ENCODE measurements at regions not wholly inside any gene's neighbourhood (a gene's known extent, or its start where the extent isn't known, plus 50 kb on each side); places are given as distances from the start of the nearest gene placed in this dataset.

DNA sequence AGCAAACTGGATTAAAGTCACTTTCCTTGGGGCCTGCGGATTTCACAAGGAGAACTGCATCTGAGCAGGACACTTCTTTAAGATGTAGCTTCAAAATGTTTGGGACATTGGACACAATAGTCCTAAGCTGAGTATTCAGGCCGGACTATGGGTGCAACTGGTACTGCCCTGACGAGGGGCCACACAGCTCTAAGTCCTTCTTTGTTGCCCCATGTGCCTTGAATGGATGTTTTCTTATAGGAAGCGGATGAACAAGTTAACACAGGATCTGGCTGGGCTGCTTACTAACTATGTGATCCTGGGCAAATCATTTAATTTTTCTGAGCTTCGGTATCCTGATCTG is 147.8 kb upstream of the KLF14 start:
- peak overlapping the region; percentile 100 for H3K27ac ChIP-seq (ENCODE audit: low read depth, low read length)
- no peak overlapping the region for H3K4me3 ChIP-seq (replicated peaks in 1 of 2; ENCODE audit: low read depth in 1 of 2, low read length in 2 of 2)
- H3K9me2 ChIP-seq (ENCODE audit: insufficient read depth) = no peaks in the 10 kb centered on the region
- H3K36me3 ChIP-seq (ENCODE audit: control insufficient read depth in 1 of 2, insufficient read depth in 2 of 2, low read length in 2 of 2) = peaks cover 17 to 92% of the 10 kb centered on the region in 2 experiments
- RAD21 ChIA-PET (ENCODE audit: low non-redundant PET in 1 of 2, low total read pairs in 2 of 2, uncharacterized antibody in 2 of 2, unreplicated experiment in 2 of 2) = no interaction called here
- H3K9me3 ChIP-seq (ENCODE audit: control insufficient read depth in 1 of 2, insufficient read depth in 1 of 2, low read depth in 1 of 2, low read length in 2 of 2) = no peaks in the 10 kb centered on the region
- H4K20me1 ChIP-seq (ENCODE audit: insufficient read depth) = no peaks in the 10 kb centered on the region
- H3K27me3 ChIP-seq (ENCODE audit: insufficient read depth, low read length) = no peaks in the 10 kb centered on the region
- H3K4me2 ChIP-seq (ENCODE audit: low read length) = peak overlapping the region; percentile 20; the same call in 1 of the 2 replicates
- H3K79me2 ChIP-seq (ENCODE audit: insufficient read depth, low read length) = peaks cover 97% of the 10 kb centered on the region
- H2AFZ ChIP-seq (ENCODE audit: low read depth, low read length, poor library complexity, severe bottlenecking) = no peak overlapping the region
- no peak; the same call in 1 of the 2 replicates for TF ChIP-seq POLR2AphosphoS5 (IDR thresholded peaks at IDR 0.05; ENCODE audit: low read depth, low read length)
- no peak for TF ChIP-seq FOSL1 (IDR thresholded peaks at IDR 0.05; ENCODE audit: low read depth)
- no peak for TF ChIP-seq SIN3A (IDR thresholded peaks at IDR 0.05; ENCODE audit: low read depth)
- no peak for TF ChIP-seq YY1 (IDR thresholded peaks at IDR 0.05; ENCODE audit: extremely low read depth, insufficient replicate concordance, low read depth, low read length)
- TF ChIP-seq JUND (IDR thresholded peaks at IDR 0.05) = no peak
- no peak for TF ChIP-seq POLR2A (IDR thresholded peaks at IDR 0.05; ENCODE audit: borderline replicate concordance, extremely low read depth, insufficient read depth, insufficient read length)
- no peak for TF ChIP-seq SP1 (IDR thresholded peaks at IDR 0.05; ENCODE audit: low read depth)
- TF ChIP-seq EZH2 (IDR thresholded peaks at IDR 0.05) = no peak
- TF ChIP-seq, protein P1, sequence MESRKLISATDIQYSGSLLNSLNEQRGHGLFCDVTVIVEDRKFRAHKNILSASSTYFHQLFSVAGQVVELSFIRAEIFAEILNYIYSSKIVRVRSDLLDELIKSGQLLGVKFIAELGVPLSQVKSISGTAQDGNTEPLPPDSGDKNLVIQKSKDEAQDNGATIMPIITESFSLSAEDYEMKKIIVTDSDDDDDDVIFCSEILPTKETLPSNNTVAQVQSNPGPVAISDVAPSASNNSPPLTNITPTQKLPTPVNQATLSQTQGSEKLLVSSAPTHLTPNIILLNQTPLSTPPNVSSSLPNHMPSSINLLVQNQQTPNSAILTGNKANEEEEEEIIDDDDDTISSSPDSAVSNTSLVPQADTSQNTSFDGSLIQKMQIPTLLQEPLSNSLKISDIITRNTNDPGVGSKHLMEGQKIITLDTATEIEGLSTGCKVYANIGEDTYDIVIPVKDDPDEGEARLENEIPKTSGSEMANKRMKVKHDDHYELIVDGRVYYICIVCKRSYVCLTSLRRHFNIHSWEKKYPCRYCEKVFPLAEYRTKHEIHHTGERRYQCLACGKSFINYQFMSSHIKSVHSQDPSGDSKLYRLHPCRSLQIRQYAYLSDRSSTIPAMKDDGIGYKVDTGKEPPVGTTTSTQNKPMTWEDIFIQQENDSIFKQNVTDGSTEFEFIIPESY (IDR thresholded peaks at IDR 0.05; ENCODE audit: extremely low read depth, insufficient replicate concordance, low read length) = no peak
- TF ChIP-seq TCF7L2 (IDR thresholded peaks at IDR 0.05; ENCODE audit: borderline replicate concordance, extremely low read depth, insufficient read depth, insufficient read length) = no peak
- TF ChIP-seq EZH2phosphoT487 (IDR thresholded peaks at IDR 0.05; ENCODE audit: borderline replicate concordance) = no peak
- TF ChIP-seq CEBPB (IDR thresholded peaks at IDR 0.05; ENCODE audit: low read depth) = no peak
- peak overlapping the region; percentile 35 for H3K9ac ChIP-seq (ENCODE audit: low read length)
- DNase-seq (ENCODE audit: low read depth, low spot score) (no peak), ATAC-seq (no peak)
- intact Hi-C loops (cut with micrococcal nuclease) = no loop called here
- peaks cover 97 to 100% of the 10 kb centered on the region in 2 experiments for H3K4me1 ChIP-seq (ENCODE audit: control insufficient read depth in 1 of 2, insufficient read depth in 2 of 2, low read length in 2 of 2)
- POLR2A ChIA-PET = interaction anchor here (1.6 to 2.0 kb wide), 3 partner anchors 12 to 22 kb away, joined by 3 to 6 read pairs (median 5); no protein-coding TSS in a partner anchor
- BruUV-seq (replicated peaks) = no TSS peak
- CTCF ChIA-PET = interaction anchor here (1.6 to 1.7 kb wide), 2 partner anchors 15 kb away, joined by 6 read pairs; no protein-coding TSS in a partner anchor
